GM23338 (cell line): ENCODE measurements at regions not wholly inside any gene's neighbourhood (a gene's known extent, or its start where the extent isn't known, plus 50 kb on each side); places are given as distances from the start of the nearest gene placed in this dataset.

ENCODE experiments used
- ATAC-seq: fragments of 200-7000 bp; cut with Tn5 transposase; 3 replicates; pipeline ENCODE4 v1.9.1; 2020
- DNase-seq: peaks from one replicate; pipeline ENCODE4 v3.0.0-alpha.2; 2015; ENCODE audit warnings: low spot score
- H2AFZ ChIP-seq: fragments of 200-600 bp; sonication (generic); 2 replicates; pipeline ENCODE4 v1.8.0; 2016; ENCODE audit warnings: antibody characterized with exemption, mild to moderate bottlenecking, moderate library complexity
- H3F3A ChIP-seq: fragments of 200-600 bp; sonication (generic); replicated peaks from 2 replicates; pipeline ENCODE4 v1.8.0; 2017; ENCODE audit warnings: antibody characterized with exemption, mixed run types, low read depth
- H3K27ac ChIP-seq: fragments of 200-600 bp; sonication (generic); 2 replicates; pipeline ENCODE4 v1.6.1; 2016; ENCODE audit warnings: low read depth
- H3K27me3 ChIP-seq: fragments of 200-600 bp; sonication (generic); 2 replicates; pipeline ENCODE4 v1.8.0; 2016; ENCODE audit warnings: mild to moderate bottlenecking, mixed run types, moderate library complexity; ENCODE audit not compliant: insufficient read depth
- H3K36me3 ChIP-seq: fragments of 200-600 bp; sonication (generic); 2 replicates; pipeline ENCODE4 v1.8.0; 2016; ENCODE audit warnings: mild to moderate bottlenecking; ENCODE audit not compliant: insufficient read depth
- H3K4me1 ChIP-seq: fragments of 200-600 bp; sonication (generic); 2 replicates; pipeline ENCODE4 v1.8.0; 2016; ENCODE audit warnings: mild to moderate bottlenecking, moderate library complexity; ENCODE audit not compliant: insufficient read depth
- H3K4me2 ChIP-seq: fragments of 200-600 bp; sonication (generic); 2 replicates; pipeline ENCODE4 v1.7.1; 2017; ENCODE audit warnings: mixed run types
- H3K4me3 ChIP-seq: fragments of 200-600 bp; sonication (generic); 2 replicates; pipeline ENCODE4 v1.6.1; 2016; ENCODE audit warnings: mixed run types
- H3K79me2 ChIP-seq: fragments of 200-600 bp; sonication (generic); replicated peaks from 2 replicates; pipeline ENCODE4 v1.8.0; 2017; ENCODE audit warnings: mild to moderate bottlenecking; ENCODE audit not compliant: insufficient read depth
- H3K9me2 ChIP-seq: fragments of 200-600 bp; sonication (generic); 2 replicates; pipeline ENCODE4 v1.8.0; 2017; ENCODE audit not compliant: insufficient read depth
- H4K20me1 ChIP-seq: fragments of 200-600 bp; sonication (generic); replicated peaks from 2 replicates; pipeline ENCODE4 v1.8.0; 2017; ENCODE audit warnings: mild to moderate bottlenecking; ENCODE audit not compliant: insufficient read depth
- H3K27ac Mint-ChIP-seq: 2 replicates; pipeline ENCODE4 v1.8.0; 2020; ENCODE audit warnings: inconsistent platforms, mild to moderate bottlenecking, moderate library complexity, mixed read lengths
- H3K27me3 Mint-ChIP-seq: 3 replicates; pipeline ENCODE4 v1.8.0; 2022; ENCODE audit warnings: low read depth, mild to moderate bottlenecking, moderate library complexity, mixed read lengths, inconsistent platforms; ENCODE audit not compliant: insufficient read depth, poor library complexity
- H3K36me3 Mint-ChIP-seq: 3 replicates; pipeline ENCODE4 v1.8.0; 2021; ENCODE audit warnings: low read depth, mild to moderate bottlenecking, inconsistent platforms, moderate library complexity, mixed read lengths
- H3K4me1 Mint-ChIP-seq: 3 replicates; pipeline ENCODE4 v1.8.0; 2020; ENCODE audit warnings: mild to moderate bottlenecking, inconsistent platforms, mixed read lengths
- H3K4me3 Mint-ChIP-seq: 3 replicates; pipeline ENCODE4 v1.8.0; 2021; ENCODE audit warnings: moderate library complexity, mild to moderate bottlenecking, inconsistent platforms, mixed read lengths
- H3K9me3 Mint-ChIP-seq: 3 replicates; pipeline ENCODE4 v1.8.0; 2020; ENCODE audit warnings: moderate library complexity, mild to moderate bottlenecking, inconsistent platforms, mixed read lengths
- CREB1 ChIP-seq: fragments of 250-450 bp; sonication (Bioruptor Pico); IDR thresholded peaks from 2 replicates; pipeline ENCODE4 v1.5.0; 2020; ENCODE audit warnings: low read depth, mild to moderate bottlenecking, moderate library complexity
- ETS1 ChIP-seq: IDR thresholded peaks from 2 replicates; pipeline ENCODE4 v1.6.1; 2016; ENCODE audit warnings: antibody characterized with exemption
- EZH2 ChIP-seq: fragments of 200-600 bp; sonication (generic); IDR thresholded peaks from one replicate; pipeline ENCODE4 v1.8.0; 2017; ENCODE audit warnings: antibody characterized with exemption, mild to moderate bottlenecking, low read depth; ENCODE audit not compliant: unreplicated experiment
- EZH2phosphoT487 ChIP-seq: fragments of 200-600 bp; sonication (generic); IDR thresholded peaks from one replicate; pipeline ENCODE4 v1.8.1; 2018; ENCODE audit warnings: antibody characterized with exemption; ENCODE audit not compliant: unreplicated experiment
- JUNB ChIP-seq: IDR thresholded peaks from one replicate; pipeline ENCODE4 v1.6.1; 2016; ENCODE audit warnings: antibody characterized with exemption; ENCODE audit not compliant: unreplicated experiment
- NANOG ChIP-seq: IDR thresholded peaks from 2 replicates; pipeline ENCODE4 v1.6.1; 2016; ENCODE audit warnings: antibody characterized with exemption, borderline replicate concordance
- POLR2AphosphoS5 ChIP-seq: IDR thresholded peaks from 2 replicates; pipeline ENCODE4 v1.6.1; 2016; ENCODE audit warnings: antibody characterized with exemption, low read depth
- STAT1 ChIP-seq: IDR thresholded peaks from one replicate; pipeline ENCODE4 v1.6.1; 2016; ENCODE audit warnings: antibody characterized with exemption; ENCODE audit not compliant: unreplicated experiment
- ZNF114 ChIP-seq: fragments of 250-450 bp; sonication (Bioruptor Pico); IDR thresholded peaks from 2 replicates; pipeline ENCODE4 v1.5.0; 2020; ENCODE audit warnings: mild to moderate bottlenecking, moderate library complexity
- ZNF331 ChIP-seq: fragments of 250-450 bp; sonication (Bioruptor Pico); IDR thresholded peaks from 2 replicates; pipeline ENCODE4 v1.5.0; 2020; ENCODE audit warnings: low read depth, mild to moderate bottlenecking, moderate library complexity
- TF ChIP-seq, protein P1 (sequence below): fragments of 250-450 bp; sonication (Bioruptor Pico); IDR thresholded peaks from 2 replicates; pipeline ENCODE4 v1.5.0; 2020; ENCODE audit warnings: mild to moderate bottlenecking, moderate library complexity
- TF ChIP-seq, protein P2 (sequence below), 2 experiments: fragments of 200-600 bp in 1 of 2; sonication (generic) in 1 of 2; conservative IDR thresholded peaks; 2 replicates each; pipeline versions ENCODE4 v1.5.1 to v1.6.1; 2016 to 2017; ENCODE audit warnings: antibody characterized with exemption in 2 of 2, low read depth in 2 of 2, mild to moderate bottlenecking in 2 of 2, moderate library complexity in 1 of 2
- TF ChIP-seq, protein P3 (sequence below): IDR thresholded peaks from one replicate; pipeline ENCODE4 v1.6.1; 2018; ENCODE audit warnings: antibody characterized with exemption; ENCODE audit not compliant: unreplicated experiment

DNA sequence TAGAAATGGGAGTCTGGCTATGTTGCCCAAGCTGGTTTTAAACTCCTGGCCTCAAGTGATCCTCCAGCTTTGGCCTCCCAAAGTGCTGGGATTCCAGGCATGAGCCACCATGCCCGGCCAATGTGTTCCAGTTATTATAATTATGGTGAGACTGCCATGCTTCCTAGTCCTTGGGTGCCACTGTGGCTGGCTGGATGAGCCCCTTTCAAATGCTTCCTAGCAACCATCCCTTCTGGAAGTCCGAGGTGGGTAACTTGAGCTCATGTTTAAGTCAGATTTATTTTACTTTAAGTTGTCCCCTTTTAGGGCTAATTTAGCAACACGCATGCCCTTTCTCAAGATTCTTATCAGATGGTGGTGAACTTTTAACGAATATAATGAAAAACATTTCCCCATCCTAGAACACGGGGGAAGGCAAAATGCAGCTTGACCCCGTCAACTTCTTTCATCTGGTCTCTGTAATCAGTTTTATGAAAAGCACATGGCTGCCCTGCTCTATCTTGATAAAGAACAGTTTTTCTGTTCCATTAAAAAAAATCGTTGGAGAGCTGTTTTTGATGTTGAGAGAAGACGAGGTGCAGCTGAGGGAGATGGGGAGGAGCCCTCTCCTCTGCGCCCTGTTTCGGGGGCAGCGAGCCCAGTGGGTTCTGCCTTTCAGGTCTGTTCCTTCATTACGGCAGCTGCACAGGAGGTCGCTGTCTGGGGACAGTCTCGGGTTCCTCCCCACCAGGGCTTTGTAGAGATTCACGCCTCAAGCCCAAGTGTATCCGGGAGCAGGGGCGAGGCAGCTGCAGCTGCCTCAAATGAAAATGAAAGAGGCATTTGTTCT is 61.0 kb upstream of the MKI67 start:
- no peaks in the 10 kb centered on the region for H3F3A ChIP-seq
- no peaks in the 10 kb centered on the region for H4K20me1 ChIP-seq
- peaks cover 14% of the 10 kb centered on the region for H3K27me3 Mint-ChIP-seq
- H3K9me3 Mint-ChIP-seq: peaks cover 15% of the 10 kb centered on the region; the same call in 2 of the 3 replicates
- no peak overlapping the region for H3K27ac Mint-ChIP-seq
- peak overlapping the region; percentile 66; the same call in 1 of the 2 replicates for H2AFZ ChIP-seq
- H3K27ac ChIP-seq: no peak overlapping the region
- DNase-seq (no peak), ATAC-seq (no peak)
- peaks cover 18% of the 10 kb centered on the region for H3K4me1 ChIP-seq
- H3K36me3 Mint-ChIP-seq: peaks cover 11% of the 10 kb centered on the region; the same call in 1 of the 3 replicates
- no peaks in the 10 kb centered on the region for H3K9me2 ChIP-seq
- no peak overlapping the region for H3K4me3 ChIP-seq
- H3K79me2 ChIP-seq: no peaks in the 10 kb centered on the region
- no peak for TF ChIP-seq STAT1
- TF ChIP-seq JUNB: no peak
- TF ChIP-seq, protein P1, sequence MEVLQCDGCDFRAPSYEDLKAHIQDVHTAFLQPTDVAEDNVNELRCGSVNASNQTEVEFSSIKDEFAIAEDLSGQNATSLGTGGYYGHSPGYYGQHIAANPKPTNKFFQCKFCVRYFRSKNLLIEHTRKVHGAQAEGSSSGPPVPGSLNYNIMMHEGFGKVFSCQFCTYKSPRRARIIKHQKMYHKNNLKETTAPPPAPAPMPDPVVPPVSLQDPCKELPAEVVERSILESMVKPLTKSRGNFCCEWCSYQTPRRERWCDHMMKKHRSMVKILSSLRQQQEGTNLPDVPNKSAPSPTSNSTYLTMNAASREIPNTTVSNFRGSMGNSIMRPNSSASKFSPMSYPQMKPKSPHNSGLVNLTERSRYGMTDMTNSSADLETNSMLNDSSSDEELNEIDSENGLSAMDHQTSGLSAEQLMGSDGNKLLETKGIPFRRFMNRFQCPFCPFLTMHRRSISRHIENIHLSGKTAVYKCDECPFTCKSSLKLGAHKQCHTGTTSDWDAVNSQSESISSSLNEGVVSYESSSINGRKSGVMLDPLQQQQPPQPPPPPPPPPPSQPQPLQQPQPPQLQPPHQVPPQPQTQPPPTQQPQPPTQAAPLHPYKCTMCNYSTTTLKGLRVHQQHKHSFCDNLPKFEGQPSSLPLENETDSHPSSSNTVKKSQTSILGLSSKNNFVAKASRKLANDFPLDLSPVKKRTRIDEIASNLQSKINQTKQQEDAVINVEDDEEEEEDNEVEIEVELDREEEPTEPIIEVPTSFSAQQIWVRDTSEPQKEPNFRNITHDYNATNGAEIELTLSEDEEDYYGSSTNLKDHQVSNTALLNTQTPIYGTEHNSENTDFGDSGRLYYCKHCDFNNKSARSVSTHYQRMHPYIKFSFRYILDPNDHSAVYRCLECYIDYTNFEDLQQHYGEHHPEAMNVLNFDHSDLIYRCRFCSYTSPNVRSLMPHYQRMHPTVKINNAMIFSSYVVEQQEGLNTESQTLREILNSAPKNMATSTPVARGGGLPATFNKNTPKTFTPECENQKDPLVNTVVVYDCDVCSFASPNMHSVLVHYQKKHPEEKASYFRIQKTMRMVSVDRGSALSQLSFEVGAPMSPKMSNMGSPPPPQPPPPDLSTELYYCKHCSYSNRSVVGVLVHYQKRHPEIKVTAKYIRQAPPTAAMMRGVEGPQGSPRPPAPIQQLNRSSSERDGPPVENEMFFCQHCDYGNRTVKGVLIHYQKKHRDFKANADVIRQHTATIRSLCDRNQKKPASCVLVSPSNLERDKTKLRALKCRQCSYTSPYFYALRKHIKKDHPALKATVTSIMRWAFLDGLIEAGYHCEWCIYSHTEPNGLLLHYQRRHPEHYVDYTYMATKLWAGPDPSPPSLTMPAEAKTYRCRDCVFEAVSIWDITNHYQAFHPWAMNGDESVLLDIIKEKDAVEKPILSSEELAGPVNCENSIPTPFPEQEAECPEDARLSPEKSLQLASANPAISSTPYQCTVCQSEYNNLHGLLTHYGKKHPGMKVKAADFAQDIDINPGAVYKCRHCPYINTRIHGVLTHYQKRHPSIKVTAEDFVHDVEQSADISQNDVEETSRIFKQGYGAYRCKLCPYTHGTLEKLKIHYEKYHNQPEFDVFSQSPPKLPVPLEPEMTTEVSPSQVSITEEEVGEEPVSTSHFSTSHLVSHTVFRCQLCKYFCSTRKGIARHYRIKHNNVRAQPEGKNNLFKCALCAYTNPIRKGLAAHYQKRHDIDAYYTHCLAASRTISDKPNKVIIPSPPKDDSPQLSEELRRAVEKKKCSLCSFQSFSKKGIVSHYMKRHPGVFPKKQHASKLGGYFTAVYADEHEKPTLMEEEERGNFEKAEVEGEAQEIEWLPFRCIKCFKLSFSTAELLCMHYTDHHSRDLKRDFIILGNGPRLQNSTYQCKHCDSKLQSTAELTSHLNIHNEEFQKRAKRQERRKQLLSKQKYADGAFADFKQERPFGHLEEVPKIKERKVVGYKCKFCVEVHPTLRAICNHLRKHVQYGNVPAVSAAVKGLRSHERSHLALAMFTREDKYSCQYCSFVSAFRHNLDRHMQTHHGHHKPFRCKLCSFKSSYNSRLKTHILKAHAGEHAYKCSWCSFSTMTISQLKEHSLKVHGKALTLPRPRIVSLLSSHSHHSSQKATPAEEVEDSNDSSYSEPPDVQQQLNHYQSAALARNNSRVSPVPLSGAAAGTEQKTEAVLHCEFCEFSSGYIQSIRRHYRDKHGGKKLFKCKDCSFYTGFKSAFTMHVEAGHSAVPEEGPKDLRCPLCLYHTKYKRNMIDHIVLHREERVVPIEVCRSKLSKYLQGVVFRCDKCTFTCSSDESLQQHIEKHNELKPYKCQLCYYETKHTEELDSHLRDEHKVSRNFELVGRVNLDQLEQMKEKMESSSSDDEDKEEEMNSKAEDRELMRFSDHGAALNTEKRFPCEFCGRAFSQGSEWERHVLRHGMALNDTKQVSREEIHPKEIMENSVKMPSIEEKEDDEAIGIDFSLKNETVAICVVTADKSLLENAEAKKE (CRISPR knock-in tag): no peak
- TF ChIP-seq ETS1: no peak
- no peak for TF ChIP-seq ZNF114 (CRISPR knock-in tag)
- TF ChIP-seq, protein P2, sequence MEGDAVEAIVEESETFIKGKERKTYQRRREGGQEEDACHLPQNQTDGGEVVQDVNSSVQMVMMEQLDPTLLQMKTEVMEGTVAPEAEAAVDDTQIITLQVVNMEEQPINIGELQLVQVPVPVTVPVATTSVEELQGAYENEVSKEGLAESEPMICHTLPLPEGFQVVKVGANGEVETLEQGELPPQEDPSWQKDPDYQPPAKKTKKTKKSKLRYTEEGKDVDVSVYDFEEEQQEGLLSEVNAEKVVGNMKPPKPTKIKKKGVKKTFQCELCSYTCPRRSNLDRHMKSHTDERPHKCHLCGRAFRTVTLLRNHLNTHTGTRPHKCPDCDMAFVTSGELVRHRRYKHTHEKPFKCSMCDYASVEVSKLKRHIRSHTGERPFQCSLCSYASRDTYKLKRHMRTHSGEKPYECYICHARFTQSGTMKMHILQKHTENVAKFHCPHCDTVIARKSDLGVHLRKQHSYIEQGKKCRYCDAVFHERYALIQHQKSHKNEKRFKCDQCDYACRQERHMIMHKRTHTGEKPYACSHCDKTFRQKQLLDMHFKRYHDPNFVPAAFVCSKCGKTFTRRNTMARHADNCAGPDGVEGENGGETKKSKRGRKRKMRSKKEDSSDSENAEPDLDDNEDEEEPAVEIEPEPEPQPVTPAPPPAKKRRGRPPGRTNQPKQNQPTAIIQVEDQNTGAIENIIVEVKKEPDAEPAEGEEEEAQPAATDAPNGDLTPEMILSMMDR (conservative IDR thresholded peaks at IDR 0.05; ENCODE audit: low read depth in 2 of 2): no peak
- TF ChIP-seq CREB1 (CRISPR knock-in tag): no peak
- TF ChIP-seq NANOG: no peak
- TF ChIP-seq EZH2phosphoT487: no peak
- TF ChIP-seq, protein P3, sequence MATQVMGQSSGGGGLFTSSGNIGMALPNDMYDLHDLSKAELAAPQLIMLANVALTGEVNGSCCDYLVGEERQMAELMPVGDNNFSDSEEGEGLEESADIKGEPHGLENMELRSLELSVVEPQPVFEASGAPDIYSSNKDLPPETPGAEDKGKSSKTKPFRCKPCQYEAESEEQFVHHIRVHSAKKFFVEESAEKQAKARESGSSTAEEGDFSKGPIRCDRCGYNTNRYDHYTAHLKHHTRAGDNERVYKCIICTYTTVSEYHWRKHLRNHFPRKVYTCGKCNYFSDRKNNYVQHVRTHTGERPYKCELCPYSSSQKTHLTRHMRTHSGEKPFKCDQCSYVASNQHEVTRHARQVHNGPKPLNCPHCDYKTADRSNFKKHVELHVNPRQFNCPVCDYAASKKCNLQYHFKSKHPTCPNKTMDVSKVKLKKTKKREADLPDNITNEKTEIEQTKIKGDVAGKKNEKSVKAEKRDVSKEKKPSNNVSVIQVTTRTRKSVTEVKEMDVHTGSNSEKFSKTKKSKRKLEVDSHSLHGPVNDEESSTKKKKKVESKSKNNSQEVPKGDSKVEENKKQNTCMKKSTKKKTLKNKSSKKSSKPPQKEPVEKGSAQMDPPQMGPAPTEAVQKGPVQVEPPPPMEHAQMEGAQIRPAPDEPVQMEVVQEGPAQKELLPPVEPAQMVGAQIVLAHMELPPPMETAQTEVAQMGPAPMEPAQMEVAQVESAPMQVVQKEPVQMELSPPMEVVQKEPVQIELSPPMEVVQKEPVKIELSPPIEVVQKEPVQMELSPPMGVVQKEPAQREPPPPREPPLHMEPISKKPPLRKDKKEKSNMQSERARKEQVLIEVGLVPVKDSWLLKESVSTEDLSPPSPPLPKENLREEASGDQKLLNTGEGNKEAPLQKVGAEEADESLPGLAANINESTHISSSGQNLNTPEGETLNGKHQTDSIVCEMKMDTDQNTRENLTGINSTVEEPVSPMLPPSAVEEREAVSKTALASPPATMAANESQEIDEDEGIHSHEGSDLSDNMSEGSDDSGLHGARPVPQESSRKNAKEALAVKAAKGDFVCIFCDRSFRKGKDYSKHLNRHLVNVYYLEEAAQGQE: no peak
- no peak for TF ChIP-seq POLR2AphosphoS5
- no peak for TF ChIP-seq ZNF331
- TF ChIP-seq EZH2: no peak
- H3K36me3 ChIP-seq: no peaks in the 10 kb centered on the region
- no peaks in the 10 kb centered on the region for H3K27me3 ChIP-seq
- peaks cover 33% of the 10 kb centered on the region for H3K4me1 Mint-ChIP-seq
- no peak overlapping the region for H3K4me3 Mint-ChIP-seq
- H3K4me2 ChIP-seq: no peak overlapping the region
